GM10266 (cell line): ENCODE measurements at regions not wholly inside any gene's neighbourhood (a gene's known extent, or its start where the extent isn't known, plus 50 kb on each side); places are given as distances from the start of the nearest gene placed in this dataset.
"Not testable (repeated sequence)": the region's sequence is repeated elsewhere in the genome, so short reads cannot be mapped to it uniquely, and the experiment has no call there.

ENCODE experiments used
- DNase-seq: peaks from one replicate; pipeline ENCODE4 v3.0.0; 2012; ENCODE audit errors: extremely low spot score
- CTCF ChIP-seq: IDR thresholded peaks from 2 replicates; pipeline ENCODE4 v1.5.1; 2012; ENCODE audit warnings: mild to moderate bottlenecking, low read depth; ENCODE audit not compliant: control insufficient read depth, insufficient read depth; ENCODE audit errors: missing control alignments

GRCh38 chr6:81969814-81970213, 217.3 kb upstream of the TENT5A start:
- DNase-seq = no peak
- no peak for TF ChIP-seq CTCF

DNA sequence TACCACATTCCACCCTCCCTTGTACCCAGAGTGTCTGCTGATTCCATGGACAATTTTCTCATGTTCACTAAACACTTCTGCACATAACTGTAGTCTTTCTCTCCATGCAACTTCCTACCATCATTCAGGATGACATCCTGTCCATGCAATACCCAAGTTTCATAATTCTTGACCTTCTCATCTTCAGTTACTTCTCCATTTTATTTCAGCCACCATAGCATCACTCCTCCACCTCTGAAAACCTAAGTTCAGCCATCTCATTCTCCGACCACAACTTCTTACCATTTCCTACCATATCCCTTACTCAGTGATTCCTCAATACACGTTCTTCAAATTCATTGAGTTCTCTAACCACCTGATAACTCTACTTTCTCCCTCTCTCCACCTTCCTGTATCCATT, 216.5 kb upstream of the TENT5A start:
- DNase-seq = no peak
- TF ChIP-seq CTCF = no peak

DNA sequence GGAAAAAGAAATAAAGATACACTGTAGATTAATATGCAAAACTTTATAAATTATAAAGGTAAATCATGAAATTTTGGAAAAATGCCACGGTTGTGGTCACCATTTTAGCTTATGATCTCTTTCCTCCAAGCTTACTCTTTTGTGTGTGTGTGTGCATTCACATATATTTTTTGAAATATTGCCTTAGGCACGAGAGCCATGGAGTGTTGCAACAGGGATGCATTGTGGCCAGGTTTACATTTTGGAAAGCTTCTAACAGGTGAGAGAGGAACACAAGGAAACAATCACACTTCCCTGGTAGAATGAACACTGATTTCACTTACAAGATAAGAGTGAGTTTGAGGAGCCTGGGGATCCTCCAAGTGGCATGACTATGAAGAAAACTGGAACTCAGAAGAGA, 214.5 kb upstream of the TENT5A start:
- DNase-seq = no peak
- no peak for TF ChIP-seq CTCF

GRCh38 chr6:81962198-81962597, 209.7 kb upstream of the TENT5A start:
- no peak for TF ChIP-seq CTCF
- no peak for DNase-seq

DNA sequence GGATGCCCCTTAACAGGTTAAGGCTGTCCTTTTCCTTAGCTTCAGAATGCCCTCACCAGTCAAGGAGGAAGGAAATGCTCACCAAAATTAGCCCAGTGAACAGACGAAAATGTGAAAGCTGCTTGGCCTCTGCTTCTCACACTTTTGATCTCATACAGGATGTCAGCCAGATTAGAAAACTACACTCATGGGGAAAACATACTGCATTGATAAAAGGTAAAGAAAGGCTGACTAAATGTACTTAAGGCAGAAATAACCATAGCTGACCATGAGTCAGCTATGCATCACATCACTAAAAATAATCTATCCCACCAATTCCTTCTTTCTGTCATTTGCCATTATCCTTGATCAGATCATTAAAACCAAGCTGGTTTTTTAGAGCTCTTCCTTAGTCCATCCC, 198.4 kb upstream of the TENT5A start:
- no peak for DNase-seq

DNA sequence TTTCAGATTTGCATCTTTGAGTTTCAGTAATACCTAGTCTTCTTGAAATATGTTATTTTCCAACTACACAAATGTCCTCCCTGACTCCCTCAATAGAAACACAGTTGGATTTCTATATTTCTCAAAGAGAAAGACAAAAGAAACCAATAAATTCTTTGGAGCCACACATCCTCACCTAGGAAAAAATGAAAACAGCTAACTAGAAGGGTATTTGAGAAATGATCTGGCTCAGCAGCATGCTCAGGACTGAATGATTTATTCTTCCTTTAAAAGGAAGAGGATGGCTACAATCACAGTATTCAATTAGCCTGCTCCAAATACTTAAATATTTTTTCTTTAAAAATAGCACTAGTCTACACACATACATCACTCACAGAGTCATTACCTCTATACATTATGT, 196.4 kb upstream of the TENT5A start:
- DNase-seq = no peak
- TF ChIP-seq CTCF = no peak

More for the DNA sequence above, 198.4 kb upstream of the TENT5A start:
- no peak for TF ChIP-seq CTCF

- DNase-seq = not testable (repeated sequence)
These were observed 195.7 kb upstream of the TENT5A start for GRCh38 chr6:81948196-81948595.

DNA sequence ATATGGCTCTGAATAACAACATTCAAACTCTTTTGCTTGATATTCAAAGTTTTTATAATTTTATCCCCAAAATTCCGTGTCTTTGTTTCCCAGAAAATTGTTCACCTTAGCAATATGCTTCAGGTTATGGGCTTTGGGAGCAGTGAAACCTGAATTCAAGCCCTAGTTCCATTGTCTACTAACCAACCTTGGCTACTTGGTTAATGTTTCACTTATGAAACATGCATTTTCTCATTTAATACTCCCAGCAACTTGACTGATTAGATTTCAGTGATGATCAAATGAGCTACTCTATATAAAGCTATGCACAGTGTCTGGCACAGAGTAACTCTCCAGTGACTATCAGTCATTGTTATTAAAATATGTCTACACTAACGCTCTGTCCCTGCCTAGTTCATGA, 192.2 kb upstream of the TENT5A start:
- DNase-seq = no peak
- TF ChIP-seq CTCF = no peak

DNA sequence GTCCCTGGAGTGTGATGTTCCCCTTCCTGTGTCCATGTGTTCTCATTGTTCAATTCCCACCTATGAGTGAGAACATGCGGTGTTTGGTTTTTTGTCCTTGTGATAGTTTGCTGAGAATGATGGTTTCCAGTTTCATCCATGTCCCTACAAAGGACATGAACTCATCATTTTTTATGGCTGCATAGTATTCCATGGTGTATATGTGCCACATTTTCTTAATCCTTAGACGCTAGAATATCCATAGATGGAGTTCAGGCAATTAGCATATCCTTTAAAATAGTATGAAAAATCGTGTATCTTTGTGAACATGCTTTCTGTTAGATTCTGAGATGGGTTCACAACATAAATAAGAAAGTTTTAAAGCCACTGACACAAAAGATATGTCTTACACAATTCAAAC, 190.4 kb upstream of the TENT5A start:
- DNase-seq = not testable (repeated sequence)
